Esophagus muscularis mucosa (tissue), 3 donors: ENCODE measurements at regions not wholly inside any gene's neighbourhood (a gene's known extent, or its start where the extent isn't known, plus 50 kb on each side); places are given as distances from the start of the nearest gene placed in this dataset.

Source experiments
- POLR2A ChIP-seq: fragments of 450-650 bp; IDR thresholded peaks from one replicate; pipeline ENCODE4 v1.6.1; 2017; ENCODE audit warnings: antibody characterized with exemption, moderate library complexity, mild to moderate bottlenecking, low read depth
- TF ChIP-seq, protein P1 (sequence below), 3 experiments: fragments of 200-600 bp in 2 of 3; fragments of 450-650 bp in 1 of 3; sonication (generic) in 2 of 3; IDR thresholded peaks; one replicate each; pipeline ENCODE4 v1.5.1; 2017 to 2019; ENCODE audit warnings: antibody characterized with exemption in 3 of 3, mild to moderate bottlenecking in 2 of 3, moderate library complexity in 1 of 3

- TF ChIP-seq, protein P1, sequence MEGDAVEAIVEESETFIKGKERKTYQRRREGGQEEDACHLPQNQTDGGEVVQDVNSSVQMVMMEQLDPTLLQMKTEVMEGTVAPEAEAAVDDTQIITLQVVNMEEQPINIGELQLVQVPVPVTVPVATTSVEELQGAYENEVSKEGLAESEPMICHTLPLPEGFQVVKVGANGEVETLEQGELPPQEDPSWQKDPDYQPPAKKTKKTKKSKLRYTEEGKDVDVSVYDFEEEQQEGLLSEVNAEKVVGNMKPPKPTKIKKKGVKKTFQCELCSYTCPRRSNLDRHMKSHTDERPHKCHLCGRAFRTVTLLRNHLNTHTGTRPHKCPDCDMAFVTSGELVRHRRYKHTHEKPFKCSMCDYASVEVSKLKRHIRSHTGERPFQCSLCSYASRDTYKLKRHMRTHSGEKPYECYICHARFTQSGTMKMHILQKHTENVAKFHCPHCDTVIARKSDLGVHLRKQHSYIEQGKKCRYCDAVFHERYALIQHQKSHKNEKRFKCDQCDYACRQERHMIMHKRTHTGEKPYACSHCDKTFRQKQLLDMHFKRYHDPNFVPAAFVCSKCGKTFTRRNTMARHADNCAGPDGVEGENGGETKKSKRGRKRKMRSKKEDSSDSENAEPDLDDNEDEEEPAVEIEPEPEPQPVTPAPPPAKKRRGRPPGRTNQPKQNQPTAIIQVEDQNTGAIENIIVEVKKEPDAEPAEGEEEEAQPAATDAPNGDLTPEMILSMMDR (IDR thresholded peaks at IDR 0.05) = no peak
- no peak for TF ChIP-seq POLR2A
Measured at GRCh38 chr15:38904298-38904697, 339.7 kb upstream of the RASGRP1 start.
